H9 (cell line): ENCODE measurements at regions not wholly inside any gene's neighbourhood (a gene's known extent, or its start where the extent isn't known, plus 50 kb on each side); places are given as distances from the start of the nearest gene placed in this dataset.

Experiments
- DNase-seq: peaks from one replicate; pipeline ENCODE4 v3.0.0-alpha.2; 2017
- H2AFZ ChIP-seq: one replicate; pipeline ENCODE4 v1.6.1; 2013; ENCODE audit warnings: mild to moderate bottlenecking, low read length, control low read depth, moderate library complexity
- H2AK5ac ChIP-seq: 2 replicates; pipeline ENCODE4 v1.6.1; 2013; ENCODE audit warnings: low read length, control low read depth, mixed read lengths; ENCODE audit not compliant: insufficient read length
- H2BK120ac ChIP-seq: one replicate; pipeline ENCODE4 v1.6.1; 2013; ENCODE audit warnings: low read depth, mild to moderate bottlenecking, low read length, control low read depth, inconsistent platforms; ENCODE audit not compliant: poor library complexity, severe bottlenecking
- H2BK12ac ChIP-seq: 2 replicates; pipeline ENCODE4 v1.6.1; 2013; ENCODE audit warnings: low read length, control low read depth, mixed read lengths, low read depth; ENCODE audit not compliant: insufficient read length
- H2BK15ac ChIP-seq: 2 replicates; pipeline ENCODE4 v1.6.1; 2013; ENCODE audit warnings: low read depth, low read length, control low read depth
- H2BK20ac ChIP-seq: one replicate; pipeline ENCODE4 v1.6.1; 2013; ENCODE audit warnings: low read depth, mild to moderate bottlenecking, low read length, control low read depth, inconsistent platforms; ENCODE audit not compliant: poor library complexity, severe bottlenecking
- H2BK5ac ChIP-seq: 2 replicates; pipeline ENCODE4 v1.6.1; 2013; ENCODE audit warnings: low read length, control low read depth, mixed read lengths; ENCODE audit not compliant: insufficient read length
- H3K14ac ChIP-seq: 2 replicates; pipeline ENCODE4 v1.6.1; 2013; ENCODE audit warnings: low read length, control low read depth; ENCODE audit not compliant: insufficient read depth
- H3K18ac ChIP-seq: 2 replicates; pipeline ENCODE4 v1.6.1; 2013; ENCODE audit warnings: low read depth, mild to moderate bottlenecking, mixed read lengths, low read length, control low read depth; ENCODE audit not compliant: insufficient read length
- H3K23ac ChIP-seq: 2 replicates; pipeline ENCODE4 v1.6.1; 2013; ENCODE audit warnings: low read length, control low read depth, mixed read lengths, low read depth; ENCODE audit not compliant: insufficient read length
- H3K23me2 ChIP-seq: 2 replicates; pipeline ENCODE4 v1.6.1; 2013; ENCODE audit warnings: low read depth, mild to moderate bottlenecking, mixed read lengths, low read length, control low read depth; ENCODE audit not compliant: insufficient read length, poor library complexity, severe bottlenecking
- H3K27ac ChIP-seq: 2 replicates; pipeline ENCODE4 v1.5.1; 2013; ENCODE audit warnings: low read length, control low read depth, mixed read lengths, low read depth; ENCODE audit not compliant: insufficient read length
- H3K27me3 ChIP-seq: 2 replicates; pipeline ENCODE4 v1.6.1; 2013; ENCODE audit warnings: low read length, control low read depth, inconsistent platforms; ENCODE audit not compliant: insufficient read depth
- H3K4ac ChIP-seq: 2 replicates; pipeline ENCODE4 v1.6.1; 2013; ENCODE audit warnings: low read depth, mild to moderate bottlenecking, control low read depth, inconsistent platforms, low read length, moderate library complexity
- H3K4me1 ChIP-seq: 2 replicates; pipeline ENCODE4 v1.6.1; 2013; ENCODE audit warnings: low read length, control low read depth, inconsistent platforms; ENCODE audit not compliant: insufficient read depth
- H3K4me2 ChIP-seq: 2 replicates; pipeline ENCODE4 v1.6.1; 2013; ENCODE audit warnings: low read length, control low read depth, mixed read lengths; ENCODE audit not compliant: insufficient read length, insufficient read depth
- H3K56ac ChIP-seq: 2 replicates; pipeline ENCODE4 v1.6.1; 2013; ENCODE audit warnings: low read depth, mild to moderate bottlenecking, mixed read lengths, low read length, control low read depth; ENCODE audit not compliant: insufficient read length
- H3K79me1 ChIP-seq: 2 replicates; pipeline ENCODE4 v1.6.1; 2013; ENCODE audit warnings: low read depth, mild to moderate bottlenecking, moderate library complexity, low read length, control low read depth, inconsistent platforms; ENCODE audit not compliant: insufficient read depth, poor library complexity, severe bottlenecking
- H3K79me2 ChIP-seq: 2 replicates; pipeline ENCODE4 v1.6.1; 2013; ENCODE audit warnings: low read length, control low read depth, inconsistent platforms; ENCODE audit not compliant: insufficient read depth
- H3K9ac ChIP-seq: 2 replicates; pipeline ENCODE4 v1.6.1; 2013; ENCODE audit warnings: low read length, control low read depth, mixed read lengths; ENCODE audit not compliant: insufficient read length; ENCODE audit errors: extremely low read depth
- H3K9me3 ChIP-seq: one replicate; pipeline ENCODE4 v1.6.1; 2013; ENCODE audit warnings: low read depth, low read length, inconsistent platforms; ENCODE audit not compliant: control insufficient read depth
- H3T11ph ChIP-seq: one replicate; pipeline ENCODE4 v1.6.1; 2013; ENCODE audit warnings: mild to moderate bottlenecking, low read length, control low read depth, inconsistent platforms
- H4K20me1 ChIP-seq: one replicate; pipeline ENCODE4 v1.6.1; 2013; ENCODE audit not compliant: control insufficient read depth, insufficient read length, insufficient read depth
- H4K5ac ChIP-seq: 2 replicates; pipeline ENCODE4 v1.6.1; 2013; ENCODE audit warnings: low read depth, mild to moderate bottlenecking, mixed read lengths, low read length, control low read depth; ENCODE audit not compliant: insufficient read length
- H4K8ac ChIP-seq: replicated peaks from 2 replicates; pipeline ENCODE4 v1.6.1; 2013; ENCODE audit warnings: low read length, control low read depth, mixed read lengths, low read depth; ENCODE audit not compliant: insufficient read length
- H4K91ac ChIP-seq: 2 replicates; pipeline ENCODE4 v1.6.1; 2013; ENCODE audit warnings: low read depth, mild to moderate bottlenecking, moderate library complexity, mixed read lengths, low read length, control low read depth; ENCODE audit not compliant: insufficient read length
- H3K27ac Mint-ChIP-seq, 3 experiments: 2 replicates in 2 of 3; 3 replicates in 1 of 3; pipeline ENCODE4 v1.8.0; 2020 to 2021; ENCODE audit warnings: mixed read lengths in 3 of 3, mild to moderate bottlenecking in 1 of 3, moderate library complexity in 1 of 3
- H3K27me3 Mint-ChIP-seq: 2 replicates; pipeline ENCODE4 v1.8.0; 2021; ENCODE audit warnings: low read depth, mild to moderate bottlenecking, moderate library complexity, mixed read lengths
- H3K36me3 Mint-ChIP-seq, 3 experiments: 2 replicates in 2 of 3; 3 replicates in 1 of 3; pipeline ENCODE4 v1.8.0; 2020 to 2021; ENCODE audit warnings: low read depth in 3 of 3, mixed read lengths in 3 of 3; ENCODE audit not compliant: insufficient read depth in 1 of 3
- H3K4me1 Mint-ChIP-seq, 2 experiments: 2 replicates each; pipeline ENCODE4 v1.8.0; 2020; ENCODE audit warnings: mixed read lengths in 2 of 2
- H3K4me3 Mint-ChIP-seq, 2 experiments: 2 replicates in 1 of 2; 3 replicates in 1 of 2; pipeline ENCODE4 v1.8.0; 2020 to 2021; ENCODE audit warnings: mild to moderate bottlenecking in 2 of 2, mixed read lengths in 2 of 2, moderate library complexity in 1 of 2
- H3K9me3 Mint-ChIP-seq, 2 experiments: 2 replicates in 1 of 2; 3 replicates in 1 of 2; pipeline ENCODE4 v1.8.0; 2020; ENCODE audit warnings: mild to moderate bottlenecking in 2 of 2, mixed read lengths in 2 of 2, moderate library complexity in 1 of 2
- WGBS: extraction: QIAGEN DNeasy Blood & Tissue Kit; methylation state at CpG from one replicate; pipeline ENCODE4 v1.1.7; 2013; ENCODE audit warnings: missing lambda C conversion rate, low lambda C conversion rate, mixed read lengths; ENCODE audit not compliant: insufficient read length; ENCODE audit errors: extremely low coverage; 5-methylcytosine and 5-hydroxymethylcytosine counted together
- TF ChIP-seq, protein P1 (sequence below): fragments of 200-600 bp; sonication (generic); conservative IDR thresholded peaks from 3 replicates; pipeline ENCODE4 v1.8.0; 2021; ENCODE audit warnings: antibody characterized with exemption, mild to moderate bottlenecking

DNA sequence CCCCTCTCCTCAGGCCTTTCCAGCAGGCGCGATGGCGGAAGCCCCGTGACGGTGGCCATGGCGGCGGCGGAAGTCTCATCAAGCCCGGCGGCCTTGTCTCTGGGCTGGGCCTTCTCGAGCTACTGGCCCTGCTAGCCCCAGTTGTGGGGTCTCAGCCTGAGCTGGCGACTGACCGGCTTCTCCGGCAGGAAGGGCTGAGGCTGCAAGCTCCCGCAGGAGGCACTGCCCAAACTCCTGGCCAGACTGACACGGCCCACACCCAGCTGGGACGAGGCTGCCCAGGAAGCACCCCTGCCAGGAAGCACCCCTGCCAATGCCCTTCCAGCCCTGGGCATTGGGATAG is 88.5 kb upstream of the ANKH start:
- H2BK15ac ChIP-seq: no peak overlapping the region
- H3K27me3 Mint-ChIP-seq: no peaks in the 10 kb centered on the region
- H4K20me1 ChIP-seq: no peaks in the 10 kb centered on the region
- H3K9me3 Mint-ChIP-seq: no peaks in the 10 kb centered on the region; a peak in 1 of 5 replicates
- H3K4me1 ChIP-seq: peaks cover 2% of the 10 kb centered on the region; the same call in 1 of the 2 replicates
- no peak overlapping the region for H3K4me3 Mint-ChIP-seq
- H3K18ac ChIP-seq: no peak overlapping the region
- no peak overlapping the region for H2AK5ac ChIP-seq
- no peaks in the 10 kb centered on the region; a peak in 3 of 7 replicates for H3K36me3 Mint-ChIP-seq
- peaks cover 16% of the 10 kb centered on the region in 2 experiments for H3K4me1 Mint-ChIP-seq
- no peak overlapping the region for H2AFZ ChIP-seq
- H3T11ph ChIP-seq: no peak overlapping the region
- H2BK20ac ChIP-seq: no peak overlapping the region
- no peak overlapping the region for H3K27ac Mint-ChIP-seq
- no peak overlapping the region for H4K91ac ChIP-seq
- no peak overlapping the region for H3K56ac ChIP-seq
- H2BK120ac ChIP-seq: no peak overlapping the region
- H4K5ac ChIP-seq: no peak overlapping the region
- no peak for DNase-seq
- H3K9ac ChIP-seq: no peak overlapping the region
- no peaks in the 10 kb centered on the region for H3K27me3 ChIP-seq
- no peaks in the 10 kb centered on the region for H3K79me1 ChIP-seq
- no peak overlapping the region for H3K23ac ChIP-seq
- no peak overlapping the region for H3K27ac ChIP-seq
- WGBS: no CpG with 5 or more reads among the region's 17 CpGs
- no peak overlapping the region for H3K4ac ChIP-seq
- H4K8ac ChIP-seq: no peak overlapping the region
- H3K9me3 ChIP-seq: no peaks in the 10 kb centered on the region
- H3K14ac ChIP-seq: no peak overlapping the region
- H3K4me2 ChIP-seq: no peak overlapping the region
- H2BK12ac ChIP-seq: no peak overlapping the region
- H2BK5ac ChIP-seq: no peak overlapping the region
- H3K79me2 ChIP-seq: no peaks in the 10 kb centered on the region
- H3K23me2 ChIP-seq: no peaks in the 10 kb centered on the region
- TF ChIP-seq, protein P1, sequence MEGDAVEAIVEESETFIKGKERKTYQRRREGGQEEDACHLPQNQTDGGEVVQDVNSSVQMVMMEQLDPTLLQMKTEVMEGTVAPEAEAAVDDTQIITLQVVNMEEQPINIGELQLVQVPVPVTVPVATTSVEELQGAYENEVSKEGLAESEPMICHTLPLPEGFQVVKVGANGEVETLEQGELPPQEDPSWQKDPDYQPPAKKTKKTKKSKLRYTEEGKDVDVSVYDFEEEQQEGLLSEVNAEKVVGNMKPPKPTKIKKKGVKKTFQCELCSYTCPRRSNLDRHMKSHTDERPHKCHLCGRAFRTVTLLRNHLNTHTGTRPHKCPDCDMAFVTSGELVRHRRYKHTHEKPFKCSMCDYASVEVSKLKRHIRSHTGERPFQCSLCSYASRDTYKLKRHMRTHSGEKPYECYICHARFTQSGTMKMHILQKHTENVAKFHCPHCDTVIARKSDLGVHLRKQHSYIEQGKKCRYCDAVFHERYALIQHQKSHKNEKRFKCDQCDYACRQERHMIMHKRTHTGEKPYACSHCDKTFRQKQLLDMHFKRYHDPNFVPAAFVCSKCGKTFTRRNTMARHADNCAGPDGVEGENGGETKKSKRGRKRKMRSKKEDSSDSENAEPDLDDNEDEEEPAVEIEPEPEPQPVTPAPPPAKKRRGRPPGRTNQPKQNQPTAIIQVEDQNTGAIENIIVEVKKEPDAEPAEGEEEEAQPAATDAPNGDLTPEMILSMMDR: no peak
